ENCODE measurements at regions not wholly inside any gene's neighbourhood (a gene's known extent, or its start where the extent isn't known, plus 50 kb on each side); places are given as distances from the start of the nearest gene placed in this dataset.

- TF ChIP-seq POLR2A (IDR thresholded peaks at IDR 0.05) (no peak), CTCF (IDR thresholded peaks at IDR 0.05) (no peak)
Observed at GRCh38 chrX:140250391-140250790, 254.5 kb downstream of the SOX3 start.

Measured in esophagus squamous epithelium (tissue), 4 donors.